NOMO-1 (cell line): ENCODE measurements at regions not wholly inside any gene's neighbourhood (a gene's known extent, or its start where the extent isn't known, plus 50 kb on each side); places are given as distances from the start of the nearest gene placed in this dataset.

Source experiments
- DNase-seq, 2 experiments: peaks; one replicate each; lab custom pipeline; 2025; ENCODE audit not compliant: unreplicated experiment in 2 of 2; lab: John Stamatoyannopoulos, UW

DNA sequence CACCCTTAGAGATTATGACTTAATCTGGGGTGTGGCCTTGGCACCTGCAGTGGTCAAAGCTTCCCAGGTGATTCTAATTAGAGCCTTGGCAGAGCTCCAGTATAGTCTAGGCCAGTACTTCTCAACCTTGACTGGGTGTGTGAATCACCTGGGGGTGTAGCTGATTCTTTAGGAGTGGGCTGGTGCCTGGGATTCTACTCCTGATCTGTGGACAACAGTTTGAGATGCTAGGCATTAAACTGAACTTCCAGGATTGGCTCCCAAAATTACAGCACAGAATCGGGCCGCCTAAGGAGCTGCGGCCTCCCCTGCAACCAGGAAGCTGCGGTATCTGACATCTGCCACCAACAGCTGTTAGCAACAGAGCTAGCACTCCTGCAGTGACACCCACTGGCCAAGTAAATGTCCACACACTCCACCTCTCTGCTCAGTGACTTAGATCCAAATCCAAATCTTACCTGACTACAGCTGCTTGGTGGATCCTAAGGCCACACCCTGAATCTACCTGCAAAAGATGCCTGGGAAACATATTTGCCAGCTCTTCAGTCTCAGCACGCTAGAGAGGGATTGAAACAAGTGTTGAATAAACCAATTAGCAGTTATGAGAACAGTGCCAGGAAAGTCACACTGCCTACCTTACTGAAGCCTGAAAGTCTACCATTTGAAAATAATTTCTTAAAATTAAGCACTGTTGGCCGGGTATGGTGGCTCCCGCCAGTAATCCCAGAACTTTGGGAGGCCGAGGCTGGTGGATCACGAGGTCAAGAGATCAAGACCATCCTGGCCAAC lies 126.7 kb downstream of the UNC5CL start:
- DNase-seq: peak; percentile 52 to 60

GRCh38 chr6:40910260-40910893 lies 128.6 kb downstream of the UNC5CL start:
- DNase-seq: no peak

GRCh38 chr6:40909811-40910210 lies 129.2 kb downstream of the UNC5CL start:
- DNase-seq: no peak

GRCh38 chr6:40907198-40907701 lies 131.8 kb downstream of the UNC5CL start:
- DNase-seq: no peak

DNA sequence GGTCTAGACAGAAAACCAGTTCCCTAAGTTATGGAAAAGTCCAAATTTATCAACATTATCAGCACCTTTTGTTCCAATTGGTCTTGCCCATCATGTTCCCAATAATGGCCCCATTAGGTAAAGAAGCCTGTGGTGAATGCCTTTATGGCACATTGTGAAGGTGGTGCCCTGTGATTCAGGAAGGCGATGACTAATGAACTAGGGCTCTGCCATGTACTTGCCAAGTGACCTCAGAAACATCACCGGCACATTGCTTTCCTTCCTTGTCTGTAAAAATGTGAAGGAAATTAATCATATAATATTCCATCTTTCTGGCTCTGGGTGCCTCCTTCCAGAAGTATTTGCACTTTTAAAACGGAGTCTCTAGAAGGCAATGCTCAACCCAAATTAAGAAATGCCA lies 132.3 kb downstream of the UNC5CL start:
- no peak for DNase-seq

DNA sequence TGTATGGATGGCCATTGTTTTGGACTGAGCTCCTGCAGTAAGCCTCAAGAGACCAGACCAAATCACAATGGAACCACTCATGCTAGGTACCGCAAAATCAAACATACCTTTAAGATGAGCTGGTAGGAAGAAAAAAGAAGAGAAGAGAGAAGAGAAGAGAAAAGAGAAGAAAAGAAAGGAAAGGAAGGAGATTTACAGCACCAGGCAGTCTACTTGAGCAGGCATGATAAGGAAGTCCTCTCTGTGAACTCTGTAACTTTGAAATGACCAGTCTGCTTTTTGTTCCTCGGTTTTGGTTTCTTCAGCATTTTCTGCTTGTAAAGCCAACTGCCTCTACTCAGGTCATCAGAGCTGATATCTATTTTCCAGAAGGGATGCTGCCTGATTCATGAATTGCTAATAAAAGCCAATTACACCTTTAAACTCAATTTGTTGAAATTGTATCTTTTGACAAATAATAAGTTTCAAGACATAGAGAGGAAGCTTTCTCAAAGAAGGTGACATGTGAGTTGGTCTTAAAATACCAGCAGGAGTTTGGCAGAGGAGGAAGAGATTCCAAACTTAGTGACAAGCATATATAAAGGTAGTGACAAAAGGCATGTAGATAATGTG lies 134.3 kb downstream of the UNC5CL start:
- no peak for DNase-seq

DNA sequence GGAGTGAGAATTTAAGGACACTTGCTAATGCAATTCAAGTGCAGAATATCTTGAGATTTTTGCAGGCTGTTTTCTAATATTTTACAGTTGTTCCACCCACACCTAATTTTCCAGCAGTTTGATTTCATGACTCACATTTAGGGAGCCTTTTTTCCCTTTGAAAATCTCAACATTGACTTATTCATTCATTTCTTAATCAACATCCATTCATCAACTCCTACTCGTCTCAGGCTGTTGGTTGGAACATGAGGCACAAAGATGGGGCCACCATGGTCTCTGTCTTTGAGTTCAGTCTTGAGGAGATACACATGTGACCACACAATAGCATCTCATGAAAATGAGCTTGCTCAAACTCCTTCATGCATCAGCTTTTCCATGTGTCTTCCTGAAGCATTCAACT lies 135.6 kb downstream of the UNC5CL start:
- DNase-seq: no peak

GRCh38 chr6:40901322-40902055 lies 137.5 kb downstream of the UNC5CL start:
- no peak for DNase-seq

DNA sequence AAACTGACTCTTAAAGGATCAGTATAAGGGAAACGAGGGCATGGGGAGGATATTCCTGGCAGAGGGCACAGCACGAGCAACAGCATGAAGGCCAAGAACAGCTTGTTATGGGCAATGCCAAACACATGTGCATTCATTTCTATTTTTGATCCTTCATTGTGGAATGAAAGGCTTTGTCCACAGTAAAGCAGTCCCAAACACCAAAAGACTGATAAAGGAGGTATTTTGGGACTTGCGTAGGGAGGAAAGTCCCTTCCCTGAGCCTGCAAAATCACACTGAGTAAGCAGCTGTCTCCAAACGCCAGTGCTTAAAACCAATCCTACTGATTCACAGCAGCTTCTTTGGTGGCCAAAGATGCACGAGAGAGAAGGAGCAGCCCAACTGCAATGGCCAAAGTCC lies 138.2 kb downstream of the UNC5CL start:
- no peak for DNase-seq

DNA sequence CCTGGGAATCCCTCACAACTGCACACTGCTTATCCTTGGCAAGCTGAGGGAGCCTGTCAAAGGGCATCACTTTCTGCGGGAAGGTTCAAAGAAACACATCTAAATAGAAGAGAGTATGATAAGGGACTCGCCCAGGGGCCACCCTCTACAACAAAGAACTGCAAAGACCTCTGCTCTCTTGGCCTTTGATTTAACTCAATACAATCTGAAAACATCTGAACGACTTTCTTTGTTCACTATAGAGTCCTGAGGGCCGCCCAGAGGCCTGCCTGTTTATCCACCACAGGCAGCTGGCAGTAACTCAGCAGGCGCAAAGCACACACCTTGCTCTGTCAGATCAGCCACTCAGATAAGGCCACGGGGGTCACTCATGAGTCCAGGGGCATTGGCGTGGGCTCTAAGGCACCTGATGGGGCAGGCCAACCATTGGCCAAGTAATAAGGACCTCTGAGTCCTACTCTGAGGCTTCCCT lies 139.3 kb downstream of the UNC5CL start:
- DNase-seq: no peak

DNA sequence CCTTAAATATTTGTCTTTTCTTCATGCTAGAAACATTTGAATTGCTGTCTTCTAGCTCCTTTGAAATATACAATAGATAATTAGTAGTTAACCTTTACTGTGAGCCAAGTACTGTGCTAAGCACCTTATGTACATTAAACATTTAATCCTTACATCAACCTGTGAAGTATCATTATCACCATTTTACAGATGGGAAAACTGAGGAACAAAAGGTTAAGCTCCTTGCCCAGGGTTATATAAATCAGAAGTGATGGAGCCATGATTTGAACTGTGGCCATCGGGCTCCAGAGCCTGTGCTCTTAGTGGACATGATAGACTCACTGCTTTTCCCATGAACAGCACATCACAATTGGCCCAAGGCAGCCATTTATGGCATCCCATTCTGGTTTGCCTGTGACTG lies 140.9 kb downstream of the UNC5CL start:
- no peak for DNase-seq

GRCh38 chr6:40897390-40898003 lies 141.5 kb downstream of the UNC5CL start:
- no peak for DNase-seq

DNA sequence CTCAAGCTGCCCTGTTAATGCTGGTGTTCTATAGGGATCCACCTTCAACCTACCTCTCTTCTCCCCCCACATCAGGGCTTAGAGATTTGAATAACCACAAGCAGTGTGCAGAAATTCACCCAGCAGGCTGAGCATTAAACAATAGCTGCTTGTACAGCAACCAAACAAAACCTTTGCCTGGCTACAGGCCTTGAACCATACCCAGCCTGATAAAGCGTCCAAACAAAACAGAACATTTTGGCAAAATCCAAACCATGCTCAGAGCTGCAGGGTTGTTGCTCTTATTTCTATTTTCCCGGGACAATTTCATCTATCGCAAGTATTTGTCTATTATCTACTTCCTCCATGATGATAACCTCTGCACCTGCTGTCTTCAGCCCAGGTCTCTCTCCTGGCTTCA lies 142.3 kb downstream of the UNC5CL start:
- no peak for DNase-seq

DNA sequence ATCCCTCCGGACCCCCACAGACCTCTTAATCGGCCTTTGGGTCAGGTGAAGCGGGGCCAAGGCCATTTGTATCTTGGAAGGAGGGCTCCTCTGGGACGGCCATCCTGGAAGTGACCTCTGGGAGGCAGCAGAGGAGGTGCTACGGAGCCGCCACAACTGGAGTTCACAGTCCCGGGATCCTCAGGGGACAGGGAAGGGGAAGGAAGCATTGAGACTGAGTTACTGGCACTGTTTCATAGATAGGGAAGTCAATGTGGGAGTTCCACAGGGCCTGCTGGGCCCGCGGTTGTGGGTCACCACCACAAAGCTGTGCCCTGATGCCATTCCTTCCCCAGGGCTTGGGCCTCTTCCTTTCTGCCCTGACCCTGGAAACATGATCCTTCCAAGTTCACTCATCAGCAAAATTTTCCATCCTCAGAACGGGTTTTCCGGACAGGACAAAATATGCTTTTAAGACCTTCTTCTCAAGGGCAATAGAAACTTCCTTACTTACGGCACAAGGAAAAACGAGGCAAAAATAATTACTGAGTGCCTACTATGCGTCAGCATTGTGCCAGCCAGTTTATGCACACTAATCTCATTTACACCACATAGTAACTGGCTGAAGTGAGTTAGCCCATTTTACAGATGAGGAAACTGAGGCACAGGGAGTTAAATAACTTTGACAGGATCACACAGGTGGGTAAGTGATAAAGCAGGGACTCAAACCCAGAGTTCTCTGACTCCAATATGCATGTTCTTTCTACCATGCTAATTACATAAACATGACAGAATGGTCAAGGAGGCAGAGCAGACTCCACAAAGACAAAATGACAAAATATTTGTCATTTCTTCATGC lies 143.8 kb downstream of the UNC5CL start:
- no peak for DNase-seq

GRCh38 chr6:40893021-40893420 lies 146.0 kb downstream of the UNC5CL start:
- no peak for DNase-seq

- DNase-seq: no peak
Observed at GRCh38 chr6:40892223-40892622, 146.8 kb downstream of the UNC5CL start.

GRCh38 chr6:40891686-40892085 lies 147.3 kb downstream of the UNC5CL start:
- DNase-seq: no peak

DNA sequence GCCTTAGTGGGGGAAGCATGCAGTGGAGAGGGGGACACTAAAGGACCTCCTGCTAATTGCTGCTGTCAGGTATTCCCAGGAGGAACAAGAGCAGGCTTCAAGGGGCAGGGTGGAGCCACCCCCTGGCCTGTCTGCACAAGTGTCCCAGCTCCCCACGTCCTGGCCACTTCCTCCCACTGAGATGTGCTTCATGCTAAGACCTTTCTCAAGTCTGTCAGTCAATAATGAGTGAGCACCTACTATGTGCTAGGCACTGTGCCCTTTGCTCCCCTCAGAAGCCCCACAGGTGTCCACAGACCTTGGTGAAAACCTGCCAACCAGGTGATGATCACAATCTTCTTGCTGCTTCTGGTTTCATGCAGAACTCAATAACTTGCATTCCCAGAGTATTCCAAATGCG lies 147.9 kb downstream of the UNC5CL start:
- no peak for DNase-seq

GRCh38 chr6:40889137-40889832 lies 149.7 kb downstream of the UNC5CL start:
- no peak for DNase-seq
